Astrocyte (in vitro differentiated cells and primary cell): ENCODE measurements at regions not wholly inside any gene's neighbourhood (a gene's known extent, or its start where the extent isn't known, plus 50 kb on each side); places are given as distances from the start of the nearest gene placed in this dataset.

Experiments
- CTCF ChIP-seq: IDR thresholded peaks from 2 replicates; pipeline ENCODE4 v1.5.1; 2011; ENCODE audit warnings: low read depth, mild to moderate bottlenecking, inconsistent platforms, low read length, moderate library complexity; ENCODE audit not compliant: insufficient read depth
- EZH2 ChIP-seq: IDR thresholded peaks from 2 replicates; pipeline ENCODE4 v1.6.1; 2012; ENCODE audit warnings: mild to moderate bottlenecking, low read length, inconsistent platforms; ENCODE audit not compliant: insufficient read depth

DNA sequence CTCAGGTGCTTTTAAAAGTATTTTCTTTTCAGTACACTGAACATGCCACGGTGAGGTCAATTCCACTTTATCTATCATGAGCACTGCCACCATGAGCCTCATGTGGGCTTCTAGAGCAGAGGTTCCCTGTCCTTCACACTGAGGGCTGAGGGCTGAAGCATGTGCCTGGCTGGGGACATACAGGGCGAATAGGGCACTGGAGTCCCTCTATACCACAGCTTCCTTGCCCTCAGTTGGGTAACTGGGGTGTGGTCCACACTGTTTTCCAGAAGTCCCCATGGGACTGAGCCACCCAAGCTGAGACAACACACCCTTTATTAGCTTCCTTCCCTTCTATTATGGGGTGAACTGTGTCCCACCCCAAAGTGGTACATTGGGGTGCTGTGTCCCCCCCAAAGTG, 172.2 kb upstream of the ID2 start:
- no peak for TF ChIP-seq CTCF
- no peak for TF ChIP-seq EZH2
